CD1c-positive myeloid dendritic cell (primary cell): ENCODE measurements at regions not wholly inside any gene's neighbourhood (a gene's known extent, or its start where the extent isn't known, plus 50 kb on each side); places are given as distances from the start of the nearest gene placed in this dataset.
"Not testable (repeated sequence)": the region's sequence is repeated elsewhere in the genome, so short reads cannot be mapped to it uniquely, and the experiment has no call there.

Experiments
- DNase-seq: peaks from one replicate; pipeline ENCODE4 v3.0.0-alpha.2; 2016; ENCODE audit errors: extremely low spot score

DNA sequence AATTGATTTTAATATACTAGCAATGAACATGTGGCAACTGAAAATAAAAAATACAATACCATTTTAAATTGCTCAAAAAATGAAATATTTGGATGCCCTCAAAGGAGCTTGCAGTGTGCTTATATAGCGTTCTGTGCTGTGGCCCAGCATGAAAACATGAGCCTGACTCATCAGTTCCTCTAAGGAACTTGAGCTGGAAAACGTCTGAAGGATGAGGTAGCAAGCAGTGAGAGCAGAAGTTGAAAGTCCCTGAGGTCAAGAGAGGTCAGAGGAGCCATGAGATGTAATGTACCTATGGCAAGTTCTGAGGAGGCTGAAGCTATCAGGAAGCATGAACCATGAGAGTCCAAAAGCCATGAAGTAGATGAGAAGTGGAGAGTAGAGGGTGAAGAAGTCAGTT, 59.7 kb downstream of the HMGB3 start:
- DNase-seq, result peak; percentile 55

DNA sequence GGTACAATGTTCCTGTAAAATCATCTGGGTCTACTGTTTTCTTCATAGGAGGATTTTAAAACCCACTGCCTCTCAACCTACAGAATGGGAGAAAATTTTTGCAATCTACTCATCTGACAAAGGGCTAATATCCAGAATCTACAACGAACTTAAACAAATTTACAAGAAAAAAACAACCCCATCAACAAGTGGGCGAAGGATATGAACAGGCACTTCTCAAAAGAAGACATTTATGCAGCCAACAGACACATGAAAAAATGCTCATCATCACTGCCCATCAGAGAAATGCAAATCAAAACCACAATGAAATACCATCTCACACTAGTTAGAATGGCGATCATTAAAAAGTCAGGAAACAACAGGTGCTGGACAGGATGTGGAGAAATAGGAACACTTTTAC, 83.2 kb downstream of the HMGB3 start:
- not testable (repeated sequence) for DNase-seq

DNA sequence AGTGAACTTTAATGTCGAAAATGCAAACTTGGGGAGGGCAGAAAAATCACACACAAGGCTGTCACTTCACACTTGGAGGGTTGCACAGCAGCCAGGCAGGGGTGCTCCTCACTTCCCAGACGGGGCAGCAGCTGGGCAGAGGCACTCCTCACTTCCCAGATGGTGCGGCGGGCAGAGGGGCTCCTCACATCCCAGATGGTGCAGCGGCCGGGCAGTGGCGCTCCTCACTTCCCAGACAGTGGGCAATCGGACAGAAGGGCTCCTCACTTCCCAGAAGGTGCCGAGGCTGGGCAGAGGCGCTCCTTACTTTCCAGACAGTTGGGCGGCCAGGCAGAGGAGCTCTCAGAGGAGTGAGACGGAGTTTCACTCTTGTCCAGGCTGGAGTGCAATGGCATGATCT, 90.6 kb downstream of the HMGB3 start:
- no peak for DNase-seq

DNA sequence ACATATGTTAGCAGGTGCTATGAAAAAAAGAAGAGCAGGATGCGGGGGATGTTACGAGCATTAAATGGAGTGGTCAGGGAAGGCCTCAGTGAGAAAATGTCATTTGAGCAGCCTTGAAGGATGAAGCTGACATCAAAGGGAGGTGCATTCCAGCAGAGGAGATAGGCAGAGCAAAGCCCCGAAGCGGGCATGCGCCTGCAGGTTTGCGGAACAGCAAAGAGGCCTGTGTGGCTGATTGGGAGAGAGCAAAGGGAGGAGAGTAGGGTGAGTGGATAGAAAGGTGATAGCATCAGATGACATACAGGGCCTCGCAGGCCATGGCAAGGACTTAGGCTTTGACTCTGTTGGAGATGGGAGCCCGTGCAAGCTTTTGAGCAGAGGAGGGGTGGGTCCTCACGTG, 95.4 kb upstream of the GPR50 start:
- DNase-seq, result no peak

DNA sequence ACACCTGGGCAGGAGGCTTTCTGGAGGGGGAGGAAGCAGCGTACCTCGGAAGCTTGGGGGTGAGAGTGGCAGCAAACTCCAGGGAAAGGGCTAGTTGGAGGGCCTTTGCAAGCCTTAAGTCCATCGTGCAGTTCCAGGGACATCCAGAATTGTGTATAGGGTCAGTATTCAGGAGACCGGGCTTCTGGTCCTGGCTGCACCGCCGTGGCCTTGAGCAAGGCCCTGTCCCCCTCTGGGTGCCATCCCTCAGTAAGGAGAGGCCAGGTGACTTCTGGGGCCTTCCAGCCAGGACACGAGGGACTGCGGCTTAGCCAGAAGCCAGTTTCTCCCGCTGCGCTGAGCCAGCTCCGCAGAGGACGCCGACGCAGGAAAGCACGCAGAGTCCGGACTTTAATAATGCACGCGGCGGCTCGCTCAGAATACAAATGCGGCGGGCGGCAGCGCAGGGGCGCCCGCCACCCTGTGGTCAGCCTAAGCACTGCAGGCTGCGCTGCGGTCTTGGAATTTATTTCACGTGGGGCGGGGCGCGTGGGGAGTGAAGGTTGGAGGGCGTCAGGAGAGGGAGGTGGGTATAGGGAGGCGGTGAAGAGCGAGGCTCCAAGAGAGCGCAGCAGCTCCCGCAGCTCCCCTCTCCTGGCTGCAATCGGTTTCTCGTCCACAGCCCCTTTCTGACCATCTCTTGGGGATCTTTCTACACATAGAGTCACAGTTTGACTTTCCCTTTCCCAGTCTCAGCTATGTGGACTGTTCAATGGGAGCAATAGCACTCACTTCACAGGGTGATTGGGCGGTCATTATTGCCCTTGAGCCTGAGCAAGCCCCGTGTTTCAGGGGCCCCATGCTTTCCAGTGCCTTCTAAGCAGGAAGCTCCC, 94.1 kb upstream of the GPR50 start:
- DNase-seq, result peak; percentile 64

DNA sequence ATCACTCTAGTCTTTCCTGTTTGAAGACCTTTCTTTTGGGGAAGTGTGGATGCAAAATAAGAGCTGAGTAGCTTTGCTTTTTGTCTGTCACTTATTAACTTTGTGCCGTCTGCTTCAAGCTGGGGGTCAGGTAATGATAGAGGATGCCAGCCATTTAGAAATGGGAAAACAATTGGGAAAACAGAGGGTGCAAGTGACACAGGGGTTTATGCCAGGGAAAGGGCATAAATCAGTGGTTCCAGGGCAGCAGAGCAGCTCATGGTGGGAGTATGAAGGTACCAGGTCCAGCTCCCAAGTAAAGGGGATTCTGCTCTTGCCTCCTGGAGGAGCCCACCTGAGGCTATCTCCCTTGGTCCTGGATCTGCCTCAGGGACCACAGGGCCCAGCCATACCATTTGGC, 91.9 kb upstream of the GPR50 start:
- DNase-seq, result no peak

DNA sequence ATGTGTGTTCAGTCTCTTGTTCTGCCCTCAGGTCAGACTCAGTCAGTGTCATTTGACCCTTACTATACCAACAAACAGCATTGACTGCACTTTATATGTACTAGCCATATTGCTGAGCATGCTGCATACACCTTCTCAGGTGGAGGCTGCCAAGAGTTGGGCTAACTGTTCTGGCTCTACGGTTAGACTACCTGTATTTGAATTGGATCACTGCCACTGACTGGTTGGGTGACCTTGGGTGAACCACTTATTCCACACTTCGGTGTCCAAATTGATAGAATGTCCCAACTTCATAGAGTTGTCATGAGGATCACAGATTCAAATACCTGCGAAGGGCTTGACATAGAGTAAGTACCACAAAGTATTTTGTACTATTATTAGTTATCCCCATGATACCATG, 91.2 kb upstream of the GPR50 start:
- no peak for DNase-seq

DNA sequence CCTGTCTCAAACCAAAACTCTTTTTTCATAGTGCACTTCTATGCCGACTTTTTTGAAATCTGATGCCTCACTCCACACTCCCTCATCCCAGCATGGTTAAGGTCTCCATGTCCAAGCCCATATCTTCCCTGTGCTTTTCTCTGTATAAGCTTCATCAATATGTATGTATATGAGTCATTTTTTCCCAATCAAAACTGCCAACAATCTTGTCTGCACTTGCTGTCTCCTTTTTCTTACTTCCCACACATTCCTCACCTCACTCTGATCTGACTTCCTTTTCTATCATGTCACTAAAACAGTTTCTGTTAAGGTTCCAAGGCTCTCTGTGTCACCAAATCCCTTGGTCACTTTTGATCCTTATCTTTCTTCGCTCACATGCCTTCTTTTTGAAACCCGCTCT, 88.2 kb upstream of the GPR50 start:
- no peak for DNase-seq

DNA sequence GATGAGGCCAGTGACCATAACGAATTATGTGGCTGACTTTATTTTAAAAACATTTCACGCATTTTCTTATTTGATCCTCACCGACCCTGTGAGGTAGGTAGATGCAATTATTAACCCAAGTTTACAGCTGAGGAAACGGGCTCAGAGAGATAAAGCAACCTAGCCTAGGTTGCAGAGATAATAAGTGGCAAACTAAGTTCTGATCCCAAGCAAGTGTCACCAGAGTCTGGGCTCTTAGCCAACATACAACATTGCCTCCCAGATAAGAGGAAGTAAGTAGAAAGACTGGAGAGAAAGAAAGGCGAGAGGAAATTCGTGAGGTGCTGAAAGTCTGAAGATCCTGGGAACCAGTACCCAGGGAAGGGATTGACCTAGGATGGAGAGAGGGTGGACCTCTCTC, 77.4 kb upstream of the GPR50 start:
- DNase-seq, result no peak

DNA sequence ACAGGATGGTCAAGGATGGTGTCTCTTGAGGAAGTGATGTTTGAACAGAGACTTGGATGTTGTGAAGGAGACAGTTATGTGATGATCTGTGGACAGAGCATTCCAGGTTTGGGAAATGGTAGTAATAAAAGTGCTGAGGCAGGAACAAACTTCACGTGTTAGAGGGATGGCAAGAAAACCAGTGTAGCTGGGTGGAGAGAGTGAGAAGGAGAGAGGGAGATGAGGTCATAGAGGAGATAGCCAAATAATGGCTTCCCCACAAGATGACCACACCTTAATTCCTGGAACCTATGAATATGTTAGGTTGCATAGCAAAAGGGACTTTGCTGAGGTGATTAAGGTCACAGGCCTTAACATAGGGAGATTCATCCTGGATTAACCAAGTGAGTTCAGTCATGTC, 75.6 kb upstream of the GPR50 start:
- no peak for DNase-seq

DNA sequence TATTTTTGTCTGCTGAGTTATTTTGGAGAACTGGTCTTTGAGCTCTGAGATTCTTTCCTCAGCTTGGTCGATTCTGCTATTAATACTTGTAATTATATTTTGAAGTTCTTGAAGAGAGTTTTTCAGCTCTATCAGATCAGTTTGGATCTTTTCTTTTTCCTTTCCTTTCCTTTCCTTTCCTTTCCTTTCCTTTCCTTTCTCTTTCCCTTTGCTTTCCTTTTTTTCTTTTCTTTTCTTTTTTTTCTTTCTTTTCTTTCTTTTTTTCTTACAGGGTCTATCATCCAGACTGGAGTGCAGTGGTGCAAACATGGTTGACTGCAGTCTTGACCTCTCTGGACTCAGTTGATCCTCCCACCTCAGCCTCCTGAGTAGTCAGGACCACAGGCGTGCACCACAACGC, 63.2 kb upstream of the GPR50 start:
- DNase-seq, result not testable (repeated sequence)
